Testis (tissue), 2 donors: ENCODE measurements at regions not wholly inside any gene's neighbourhood (a gene's known extent, or its start where the extent isn't known, plus 50 kb on each side); places are given as distances from the start of the nearest gene placed in this dataset.

Experiments used
- DNase-seq: peaks from one replicate; pipeline ENCODE4 v3.0.0-alpha.2; 2019
- H3K27ac ChIP-seq, 2 donors: fragments of 200-600 bp; sonication (generic); one replicate each; pipeline ENCODE4 v1.5.1; 2019
- H3K27me3 ChIP-seq: fragments of 200-600 bp; sonication (generic); one replicate; pipeline ENCODE4 v1.5.1; 2019
- H3K36me3 ChIP-seq: fragments of 200-600 bp; sonication (generic); one replicate; pipeline ENCODE4 v1.5.1; 2017; ENCODE audit warnings: low read depth; ENCODE audit errors: missing control alignments
- H3K4me1 ChIP-seq: fragments of 200-600 bp; sonication (generic); one replicate; pipeline ENCODE4 v1.5.1; 2019
- H3K4me3 ChIP-seq, 2 donors: fragments of 200-600 bp; sonication (generic); one replicate each; pipeline ENCODE4 v1.5.1; 2017 to 2019
- H3K9me3 ChIP-seq: fragments of 200-600 bp; sonication (generic); one replicate; pipeline ENCODE4 v1.5.1; 2017
- POLR2A ChIP-seq: fragments of 450-650 bp; IDR thresholded peaks from one replicate; pipeline ENCODE4 v1.6.1; 2017; ENCODE audit warnings: antibody characterized with exemption, mild to moderate bottlenecking, moderate library complexity
- WGBS, 2 donors: methylation state at CpG; one replicate each; pipeline ENCODE4 v1.1.5; 2018; 5-methylcytosine and 5-hydroxymethylcytosine counted together
- intact Hi-C: fragments of 100-400 bp; cut with DNase I; formaldehyde crosslinking; loops from one replicate; pipeline ENCODE4 v1.15.1; 2023; ENCODE audit warnings: low total_unique reads
- TF ChIP-seq, protein P1 (sequence below), 3 experiments: fragments of 450-650 bp in 2 of 3; fragments of 200-600 bp in 1 of 3; sonication (generic) in 1 of 3; IDR thresholded peaks; one replicate each; pipeline ENCODE4 v1.5.1; 2016 to 2019; ENCODE audit warnings: antibody characterized with exemption in 3 of 3, mild to moderate bottlenecking in 2 of 3, moderate library complexity in 1 of 3

- H3K27ac ChIP-seq = no peak overlapping the region
- 90 to 94% methylated on average over 5 of the region's 5 CpGs for WGBS, 2 donors
- DNase-seq = no peak
- TF ChIP-seq, protein P1, sequence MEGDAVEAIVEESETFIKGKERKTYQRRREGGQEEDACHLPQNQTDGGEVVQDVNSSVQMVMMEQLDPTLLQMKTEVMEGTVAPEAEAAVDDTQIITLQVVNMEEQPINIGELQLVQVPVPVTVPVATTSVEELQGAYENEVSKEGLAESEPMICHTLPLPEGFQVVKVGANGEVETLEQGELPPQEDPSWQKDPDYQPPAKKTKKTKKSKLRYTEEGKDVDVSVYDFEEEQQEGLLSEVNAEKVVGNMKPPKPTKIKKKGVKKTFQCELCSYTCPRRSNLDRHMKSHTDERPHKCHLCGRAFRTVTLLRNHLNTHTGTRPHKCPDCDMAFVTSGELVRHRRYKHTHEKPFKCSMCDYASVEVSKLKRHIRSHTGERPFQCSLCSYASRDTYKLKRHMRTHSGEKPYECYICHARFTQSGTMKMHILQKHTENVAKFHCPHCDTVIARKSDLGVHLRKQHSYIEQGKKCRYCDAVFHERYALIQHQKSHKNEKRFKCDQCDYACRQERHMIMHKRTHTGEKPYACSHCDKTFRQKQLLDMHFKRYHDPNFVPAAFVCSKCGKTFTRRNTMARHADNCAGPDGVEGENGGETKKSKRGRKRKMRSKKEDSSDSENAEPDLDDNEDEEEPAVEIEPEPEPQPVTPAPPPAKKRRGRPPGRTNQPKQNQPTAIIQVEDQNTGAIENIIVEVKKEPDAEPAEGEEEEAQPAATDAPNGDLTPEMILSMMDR (IDR thresholded peaks at IDR 0.05) = no peak
- no peak for TF ChIP-seq POLR2A
- no peak overlapping the region for H3K4me3 ChIP-seq
- H3K36me3 ChIP-seq = no peaks in the 10 kb centered on the region
- intact Hi-C loops = no loop called here
- H3K9me3 ChIP-seq = no peaks in the 10 kb centered on the region
- no peaks in the 10 kb centered on the region for H3K27me3 ChIP-seq
- H3K4me1 ChIP-seq = peaks cover 26% of the 10 kb centered on the region
These were observed 58.6 kb upstream of the IRF2BP2 start for GRCh38 chr1:234668577-234668955.

DNA sequence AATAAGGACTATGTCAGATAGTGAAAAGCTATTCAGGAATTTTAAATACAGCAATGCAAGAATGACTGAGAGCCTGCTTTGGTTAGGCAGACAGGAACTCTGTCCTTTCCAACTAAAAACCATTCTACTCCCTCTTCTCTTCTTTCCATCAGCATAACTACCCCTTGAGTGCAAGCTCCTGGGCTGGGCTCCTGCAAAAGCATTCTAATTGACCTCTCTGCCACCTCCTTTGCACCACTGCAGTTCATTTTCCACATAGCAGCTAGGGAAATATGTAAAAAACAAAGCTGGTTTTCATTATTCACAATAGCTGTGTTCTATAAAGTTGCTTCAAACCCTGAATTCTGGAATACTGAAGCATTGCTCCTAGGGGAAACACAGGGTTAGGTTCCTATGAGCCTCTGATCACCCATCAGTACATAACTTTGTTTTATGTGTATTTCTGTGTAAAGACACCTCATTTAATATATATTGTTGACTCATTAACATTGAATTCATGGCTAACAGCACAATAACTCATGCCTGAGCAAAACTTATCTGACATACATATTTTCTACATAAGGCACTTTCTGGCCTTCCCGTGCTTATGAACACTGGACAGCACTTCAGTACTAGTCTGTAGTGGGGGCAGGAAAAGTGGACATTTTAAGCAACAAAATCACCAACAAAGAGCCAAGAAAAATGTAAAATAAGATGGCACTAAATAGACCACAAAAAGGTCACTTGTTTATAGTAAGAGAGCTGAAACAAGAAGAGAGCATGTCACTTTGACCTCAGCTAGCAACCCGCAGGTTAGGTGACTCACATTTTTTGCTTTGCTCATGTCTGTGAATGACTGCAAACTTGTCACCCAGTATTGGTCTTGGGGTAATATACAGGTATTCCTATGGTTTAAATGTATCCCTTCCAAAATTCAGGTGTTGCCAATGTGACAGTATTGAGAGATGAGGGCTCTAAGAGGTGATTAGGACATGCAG is 57.9 kb upstream of the IRF2BP2 start:
- Histone ChIP-seq H3K27me3 (no peaks in the 10 kb centered on the region), H3K9me3 (no peaks in the 10 kb centered on the region), H3K36me3 (no peaks in the 10 kb centered on the region), H3K27ac (no peak overlapping the region), H3K4me1 (peaks cover 26% of the 10 kb centered on the region), H3K4me3 (no peak overlapping the region)
- WGBS, 2 donors = 94 to 99% methylated on average over 2 of the region's 2 CpGs
- TF ChIP-seq, protein P1 (IDR thresholded peaks at IDR 0.05) = no peak
- TF ChIP-seq POLR2A = no peak
- intact Hi-C loops = loop anchor here (2.0 kb wide), 1 partner anchor 57 kb away; the partner anchor contains the start of gene IRF2BP2
- no peak for DNase-seq

DNA sequence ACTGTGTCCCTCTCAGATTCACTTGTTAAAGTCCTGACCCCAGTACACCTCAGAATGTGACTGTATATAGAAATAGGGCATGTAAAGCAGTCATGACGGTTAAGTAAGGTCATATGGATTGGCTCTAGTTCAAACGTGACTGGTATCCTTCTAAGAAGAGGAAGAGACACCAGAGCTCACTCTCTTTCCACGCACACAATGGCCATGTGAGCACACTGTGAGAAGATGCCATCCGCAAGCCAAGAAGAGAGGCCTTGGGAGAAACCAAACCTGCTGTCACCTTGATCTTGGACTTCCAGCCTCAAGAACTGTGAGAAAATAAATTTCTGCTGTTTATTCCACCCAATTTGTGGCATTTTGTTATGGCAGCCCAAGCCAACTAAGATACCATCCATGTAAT is 56.8 kb upstream of the IRF2BP2 start:
- Histone ChIP-seq H3K4me1 (peaks cover 22% of the 10 kb centered on the region), H3K27ac (peak overlapping the region; percentile 85 to 86), H3K36me3 (no peaks in the 10 kb centered on the region), H3K27me3 (no peaks in the 10 kb centered on the region), H3K4me3 (no peak overlapping the region), H3K9me3 (no peaks in the 10 kb centered on the region)
- 56 to 68% methylated on average over 4 of the region's 4 CpGs for WGBS, 2 donors
- intact Hi-C loops = loop anchor here (2.0 kb wide), 1 partner anchor 56 kb away; the partner anchor contains the start of gene IRF2BP2
- no peak for DNase-seq
- TF ChIP-seq, protein P1 (IDR thresholded peaks at IDR 0.05) = no peak
- TF ChIP-seq POLR2A = no peak

DNA sequence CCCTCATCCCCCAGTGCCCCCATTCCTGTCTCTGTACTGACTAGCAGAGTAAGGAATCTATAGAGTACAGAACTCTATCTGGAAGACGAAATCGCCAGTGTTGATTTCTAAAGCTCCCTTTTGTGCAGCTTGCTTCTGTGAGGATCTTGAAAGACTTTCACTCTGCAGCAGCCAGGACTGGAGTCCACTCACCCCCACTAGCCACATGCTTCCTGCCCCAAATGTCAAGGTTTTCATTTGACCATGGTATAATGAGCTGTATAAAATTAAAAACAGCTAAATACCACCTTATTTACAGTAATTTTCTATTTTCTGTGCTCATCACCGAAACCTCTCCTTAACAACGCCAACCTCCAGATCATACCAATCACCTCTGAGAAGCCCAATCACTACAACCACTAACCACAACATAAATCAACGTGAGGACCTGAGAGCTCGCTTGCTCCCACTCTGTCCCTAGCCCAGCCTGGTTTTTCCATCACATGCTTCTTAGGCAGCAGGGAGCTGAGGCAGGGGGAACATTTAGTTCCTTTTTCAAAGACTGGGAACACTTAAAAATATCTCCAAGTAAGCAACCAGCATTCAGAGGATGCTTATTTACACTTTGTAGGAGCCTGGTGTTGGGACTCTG is 56.1 kb upstream of the IRF2BP2 start:
- Histone ChIP-seq H3K9me3 (no peaks in the 10 kb centered on the region), H3K36me3 (no peaks in the 10 kb centered on the region), H3K4me1 (peaks cover 22% of the 10 kb centered on the region), H3K4me3 (no peak overlapping the region), H3K27me3 (no peaks in the 10 kb centered on the region), H3K27ac (peak overlapping the region; percentile 85 to 86)
- peak; percentile 45 for DNase-seq
- intact Hi-C loops = loop anchor here (2.0 kb wide), 1 partner anchor 55 kb away; the partner anchor contains the start of gene IRF2BP2
- TF ChIP-seq, protein P1 (IDR thresholded peaks at IDR 0.05) = no peak
- TF ChIP-seq POLR2A = no peak
- 50 to 72% methylated on average over 6 of the region's 6 CpGs for WGBS, 2 donors
